ENCODE measurements at regions not wholly inside any gene's neighbourhood (a gene's known extent, or its start where the extent isn't known, plus 50 kb on each side); places are given as distances from the start of the nearest gene placed in this dataset.
"Not testable (repeated sequence)": the region's sequence is repeated elsewhere in the genome, so short reads cannot be mapped to it uniquely, and the experiment has no call there.

DNA sequence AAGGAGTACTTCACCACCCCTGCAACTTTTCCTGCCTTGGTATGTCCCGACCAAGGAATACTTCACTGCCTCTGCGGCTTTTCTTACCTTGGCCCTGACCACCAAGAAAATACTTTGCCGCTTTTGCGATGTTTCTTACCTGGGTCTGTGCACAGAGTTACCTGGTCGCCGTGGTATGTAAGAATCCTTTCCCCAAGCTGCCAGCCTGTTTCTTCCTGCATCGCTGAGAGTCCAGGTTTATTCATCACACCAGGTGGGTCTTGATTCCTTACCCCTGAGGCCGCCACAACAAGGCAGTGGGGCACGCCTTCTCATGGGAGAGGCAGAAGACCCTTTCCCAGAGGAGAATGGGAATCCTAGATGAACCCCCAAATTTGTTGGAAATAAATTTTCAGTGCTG is 511.3 kb downstream of the EDEM1 start:
- no peaks in the 10 kb centered on the region for H3K9me3 ChIP-seq
- no peak overlapping the region for H3K4me3 ChIP-seq
- TF ChIP-seq EP300 (IDR thresholded peaks at IDR 0.05) (no peak), POLR2A (IDR thresholded peaks at IDR 0.05) (no peak)
- TF ChIP-seq, protein P1, sequence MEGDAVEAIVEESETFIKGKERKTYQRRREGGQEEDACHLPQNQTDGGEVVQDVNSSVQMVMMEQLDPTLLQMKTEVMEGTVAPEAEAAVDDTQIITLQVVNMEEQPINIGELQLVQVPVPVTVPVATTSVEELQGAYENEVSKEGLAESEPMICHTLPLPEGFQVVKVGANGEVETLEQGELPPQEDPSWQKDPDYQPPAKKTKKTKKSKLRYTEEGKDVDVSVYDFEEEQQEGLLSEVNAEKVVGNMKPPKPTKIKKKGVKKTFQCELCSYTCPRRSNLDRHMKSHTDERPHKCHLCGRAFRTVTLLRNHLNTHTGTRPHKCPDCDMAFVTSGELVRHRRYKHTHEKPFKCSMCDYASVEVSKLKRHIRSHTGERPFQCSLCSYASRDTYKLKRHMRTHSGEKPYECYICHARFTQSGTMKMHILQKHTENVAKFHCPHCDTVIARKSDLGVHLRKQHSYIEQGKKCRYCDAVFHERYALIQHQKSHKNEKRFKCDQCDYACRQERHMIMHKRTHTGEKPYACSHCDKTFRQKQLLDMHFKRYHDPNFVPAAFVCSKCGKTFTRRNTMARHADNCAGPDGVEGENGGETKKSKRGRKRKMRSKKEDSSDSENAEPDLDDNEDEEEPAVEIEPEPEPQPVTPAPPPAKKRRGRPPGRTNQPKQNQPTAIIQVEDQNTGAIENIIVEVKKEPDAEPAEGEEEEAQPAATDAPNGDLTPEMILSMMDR (IDR thresholded peaks at IDR 0.05), result no peak
- no peak overlapping the region for H3K27ac ChIP-seq
- H3K4me1 ChIP-seq (ENCODE audit: insufficient read depth), result no peaks in the 10 kb centered on the region
- 94 to 96% (median 94%) methylated on average over 9 of the region's 9 CpGs for WGBS, 3 donors
- H3K27me3 ChIP-seq, result no peaks in the 10 kb centered on the region
- intact Hi-C loops (cut with DNase I), result no loop called here
- no peaks in the 10 kb centered on the region for H3K36me3 ChIP-seq
- DNase-seq, result no peak

DNA sequence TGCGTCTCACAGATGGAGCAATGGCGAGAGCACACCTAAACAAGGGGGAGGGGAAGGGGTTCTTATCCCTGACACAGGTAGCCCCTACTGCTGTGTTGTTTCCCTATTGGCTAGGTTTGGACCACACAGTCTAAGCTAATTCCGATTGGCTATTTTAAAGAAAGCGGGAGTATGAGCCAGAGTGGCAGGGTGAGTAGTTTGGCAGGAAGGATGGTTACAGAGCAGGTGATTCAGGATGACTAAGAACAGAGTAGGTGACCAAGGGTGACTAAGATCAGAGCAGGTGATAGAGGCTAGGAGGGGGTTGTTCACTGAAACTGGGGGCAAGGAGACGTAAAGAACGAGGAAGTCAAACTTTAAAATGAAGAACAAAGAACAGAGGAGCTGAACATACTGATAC is 511.8 kb downstream of the EDEM1 start:
- Histone ChIP-seq H3K27me3 (no peaks in the 10 kb centered on the region), H3K27ac (no peak overlapping the region), H3K9me3 (no peaks in the 10 kb centered on the region), H3K4me1 (ENCODE audit: insufficient read depth) (no peaks in the 10 kb centered on the region), H3K4me3 (no peak overlapping the region), H3K36me3 (no peaks in the 10 kb centered on the region)
- WGBS, 3 donors, result 94 to 96% (median 94%) methylated on average over 6 of the region's 6 CpGs
- DNase-seq, result no peak
- intact Hi-C loops (cut with DNase I), result no loop called here
- TF ChIP-seq, protein P1 (IDR thresholded peaks at IDR 0.05), result no peak
- TF ChIP-seq EP300 (IDR thresholded peaks at IDR 0.05), result no peak
- no peak for TF ChIP-seq POLR2A (IDR thresholded peaks at IDR 0.05)

- TF ChIP-seq EP300 (IDR thresholded peaks at IDR 0.05) (no peak), POLR2A (IDR thresholded peaks at IDR 0.05) (no peak)
- TF ChIP-seq, protein P1 (IDR thresholded peaks at IDR 0.05), result no peak
- no peaks in the 10 kb centered on the region for H3K4me1 ChIP-seq (ENCODE audit: insufficient read depth)
- intact Hi-C loops (cut with DNase I), result no loop called here
- no peaks in the 10 kb centered on the region for H3K27me3 ChIP-seq
- WGBS, 3 donors, result 82 to 92% (median 88%) methylated on average over 2 of the region's 2 CpGs
- H3K36me3 ChIP-seq, result no peaks in the 10 kb centered on the region
- H3K9me3 ChIP-seq, result no peaks in the 10 kb centered on the region
- no peak overlapping the region for H3K27ac ChIP-seq
- DNase-seq, result no peak
- no peak overlapping the region for H3K4me3 ChIP-seq
Measured at GRCh38 chr3:5699811-5700210, 512.3 kb downstream of the EDEM1 start.

GRCh38 chr3:5701005-5701404 is 513.5 kb downstream of the EDEM1 start:
- H3K27ac ChIP-seq; H3K4me1 ChIP-seq (ENCODE audit: insufficient read depth); H3K36me3 ChIP-seq; H3K4me3 ChIP-seq; H3K27me3 ChIP-seq; intact Hi-C loops (cut with DNase I); H3K9me3 ChIP-seq; DNase-seq: not testable (repeated sequence)
- WGBS, 3 donors, result 86 to 98% (median 88%) methylated on average over 2 of the region's 2 CpGs

DNA sequence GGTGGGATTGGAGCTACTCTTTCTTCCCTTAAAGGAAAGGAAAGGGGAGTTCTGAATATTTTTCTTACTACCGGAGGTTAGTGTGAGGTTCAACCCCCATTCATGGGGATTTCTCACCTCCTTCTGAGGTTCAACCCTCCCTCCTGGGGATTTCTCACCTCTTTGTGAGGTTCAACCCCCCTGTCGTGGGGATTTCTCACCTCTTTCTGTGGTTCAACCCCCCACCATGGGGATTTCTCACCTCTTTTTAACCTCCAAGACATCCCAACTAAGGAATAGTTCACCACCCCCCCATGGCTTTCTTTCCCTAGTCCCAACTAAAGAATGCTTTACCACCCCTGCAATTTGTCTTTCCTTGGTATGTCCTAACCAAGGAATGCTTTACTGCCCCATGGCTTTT is 520.3 kb downstream of the EDEM1 start:
- DNase-seq, result no peak
- no peak overlapping the region for H3K4me3 ChIP-seq
- H3K4me1 ChIP-seq (ENCODE audit: insufficient read depth), result no peaks in the 10 kb centered on the region
- no peaks in the 10 kb centered on the region for H3K9me3 ChIP-seq
- H3K27ac ChIP-seq, result no peak overlapping the region
- 61 to 68% (median 63%) methylated on average over 2 of the region's 2 CpGs for WGBS, 3 donors
- intact Hi-C loops (cut with DNase I), result no loop called here
- no peaks in the 10 kb centered on the region for H3K36me3 ChIP-seq
- H3K27me3 ChIP-seq, result no peaks in the 10 kb centered on the region
- TF ChIP-seq, protein P1 (IDR thresholded peaks at IDR 0.05), result no peak
- TF ChIP-seq EP300 (IDR thresholded peaks at IDR 0.05) (no peak), POLR2A (IDR thresholded peaks at IDR 0.05) (no peak)
